Testis (tissue), 2 donors: ENCODE measurements at regions not wholly inside any gene's neighbourhood (a gene's known extent, or its start where the extent isn't known, plus 50 kb on each side); places are given as distances from the start of the nearest gene placed in this dataset.
"Not testable (repeated sequence)": the region's sequence is repeated elsewhere in the genome, so short reads cannot be mapped to it uniquely, and the experiment has no call there.

Source experiments
- DNase-seq: peaks from one replicate; pipeline ENCODE4 v3.0.0-alpha.2; 2019
- H3K27ac ChIP-seq, 2 donors: fragments of 200-600 bp; sonication (generic); one replicate each; pipeline ENCODE4 v1.5.1; 2019
- H3K27me3 ChIP-seq: fragments of 200-600 bp; sonication (generic); one replicate; pipeline ENCODE4 v1.5.1; 2019
- H3K36me3 ChIP-seq: fragments of 200-600 bp; sonication (generic); one replicate; pipeline ENCODE4 v1.5.1; 2017; ENCODE audit warnings: low read depth; ENCODE audit errors: missing control alignments
- H3K4me1 ChIP-seq: fragments of 200-600 bp; sonication (generic); one replicate; pipeline ENCODE4 v1.5.1; 2019
- H3K4me3 ChIP-seq, 2 donors: fragments of 200-600 bp; sonication (generic); one replicate each; pipeline ENCODE4 v1.5.1; 2017 to 2019
- H3K9me3 ChIP-seq: fragments of 200-600 bp; sonication (generic); one replicate; pipeline ENCODE4 v1.5.1; 2017
- POLR2A ChIP-seq: fragments of 450-650 bp; IDR thresholded peaks from one replicate; pipeline ENCODE4 v1.6.1; 2017; ENCODE audit warnings: antibody characterized with exemption, mild to moderate bottlenecking, moderate library complexity
- WGBS, 2 donors: methylation state at CpG; one replicate each; pipeline ENCODE4 v1.1.5; 2018; 5-methylcytosine and 5-hydroxymethylcytosine counted together
- intact Hi-C: fragments of 100-400 bp; cut with DNase I; formaldehyde crosslinking; loops from one replicate; pipeline ENCODE4 v1.15.1; 2023; ENCODE audit warnings: low total_unique reads
- TF ChIP-seq, protein P1 (sequence below), 3 experiments: fragments of 450-650 bp in 2 of 3; fragments of 200-600 bp in 1 of 3; sonication (generic) in 1 of 3; IDR thresholded peaks; one replicate each; pipeline ENCODE4 v1.5.1; 2016 to 2019; ENCODE audit warnings: antibody characterized with exemption in 3 of 3, mild to moderate bottlenecking in 2 of 3, moderate library complexity in 1 of 3

DNA sequence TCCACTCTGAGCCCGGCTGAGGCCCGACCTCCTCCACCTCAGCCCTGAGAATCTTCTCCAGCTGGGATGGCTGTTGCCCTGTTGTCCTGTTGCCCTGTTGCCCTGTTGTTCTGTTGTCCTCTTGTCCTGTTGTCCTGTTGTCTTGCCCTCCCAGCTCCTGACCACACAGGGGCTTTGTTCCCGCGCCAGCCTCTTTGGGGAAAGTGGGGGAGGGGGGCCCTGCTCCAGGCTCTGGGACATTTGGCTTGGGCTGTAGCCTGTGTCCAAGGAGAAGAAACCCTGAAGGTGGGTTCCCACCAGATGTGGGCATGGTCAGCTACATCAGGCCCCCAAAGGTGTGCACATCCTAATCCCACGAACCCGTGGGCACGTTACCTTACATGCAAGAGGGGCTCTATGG, 113.5 kb upstream of the FAM20C start:
- H3K4me1 ChIP-seq, H3K27ac ChIP-seq, H3K36me3 ChIP-seq, intact Hi-C loops, DNase-seq, H3K4me3 ChIP-seq, H3K27me3 ChIP-seq, H3K9me3 ChIP-seq: not testable (repeated sequence)
- WGBS, 2 donors: 75 to 90% methylated on average over 4 to 7 of the region's 7 CpGs

DNA sequence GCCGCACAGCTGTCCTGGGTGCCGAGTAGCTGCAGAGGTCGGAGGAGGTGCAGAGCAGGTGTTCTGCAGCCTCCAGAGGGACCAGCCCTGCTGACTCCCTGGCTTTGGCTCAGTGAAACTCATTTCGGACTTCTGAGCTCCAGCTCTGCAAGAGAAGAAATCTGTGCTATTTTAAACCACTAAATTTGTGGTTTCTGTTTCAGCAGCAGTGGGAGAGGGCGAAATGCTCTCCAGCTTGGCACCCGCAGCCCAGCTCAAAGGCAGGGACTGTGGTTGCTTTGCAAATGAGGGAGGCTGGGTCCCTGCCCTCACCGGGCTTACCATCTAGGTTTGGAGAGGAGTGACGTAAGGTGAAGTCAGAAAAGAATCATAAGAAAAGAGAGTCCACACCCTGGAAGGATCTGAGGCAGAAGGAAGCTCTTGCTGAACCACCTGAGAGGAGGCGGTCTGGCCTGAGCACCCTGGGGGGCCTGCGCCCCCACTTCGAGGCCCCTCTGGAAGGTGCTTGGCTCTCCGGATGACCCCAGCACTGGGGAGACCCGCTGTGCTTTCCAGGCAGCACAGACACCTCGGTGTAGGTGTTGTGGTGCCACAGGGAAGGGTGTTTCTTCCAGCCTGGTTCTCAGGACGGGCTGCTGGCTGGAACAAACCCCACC, 112.8 kb upstream of the FAM20C start:
- whole genome bisulfite sequencing, 2 donors: 76 to 83% methylated on average over 5 to 10 of the region's 15 CpGs

DNA sequence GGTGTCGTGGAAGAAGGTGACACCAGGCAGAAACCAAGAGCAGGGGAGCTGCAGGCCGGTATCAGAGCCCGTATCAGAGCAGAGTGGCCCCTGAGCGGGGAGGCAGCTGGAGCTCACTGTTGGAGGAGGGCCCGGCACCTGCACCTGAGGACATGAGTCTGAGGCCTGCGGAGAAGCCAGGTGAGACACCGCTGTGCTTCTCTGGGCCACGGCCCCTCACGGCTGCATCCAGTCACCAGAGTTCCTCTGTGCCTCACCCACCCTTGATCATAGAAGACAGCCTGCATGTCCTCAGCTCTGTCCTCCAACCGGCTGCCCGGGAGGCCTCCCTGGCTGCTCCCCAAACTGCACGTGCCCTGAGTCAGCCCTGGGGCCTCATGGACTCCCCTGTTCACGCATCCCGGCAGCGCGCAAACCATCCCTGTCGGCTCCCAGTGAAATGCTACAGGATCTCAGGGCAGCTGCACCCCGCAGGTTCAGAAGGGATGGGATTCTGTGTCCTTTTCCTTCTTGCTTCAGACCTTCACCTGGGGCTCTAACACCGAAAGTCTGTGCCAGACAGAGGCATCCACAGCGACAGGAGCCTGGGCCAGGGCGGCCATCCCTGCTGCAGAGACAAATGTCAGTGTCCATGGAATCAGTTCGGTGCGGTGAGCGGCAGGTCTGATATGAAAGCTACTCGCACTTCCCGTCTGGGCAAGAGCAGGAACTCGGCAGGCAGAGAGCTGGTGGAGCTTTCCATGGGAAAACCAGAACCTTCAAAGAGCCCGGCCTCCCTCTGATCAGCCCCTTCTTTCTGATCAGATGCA, 111.9 kb upstream of the FAM20C start:
- Histone ChIP-seq H3K4me1 (no peaks in the 10 kb centered on the region), H3K27ac (no peak overlapping the region), H3K9me3 (no peaks in the 10 kb centered on the region), H3K27me3 (no peaks in the 10 kb centered on the region), H3K36me3 (no peaks in the 10 kb centered on the region), H3K4me3 (no peak overlapping the region)
- TF ChIP-seq POLR2A: no peak
- TF ChIP-seq, protein P1, sequence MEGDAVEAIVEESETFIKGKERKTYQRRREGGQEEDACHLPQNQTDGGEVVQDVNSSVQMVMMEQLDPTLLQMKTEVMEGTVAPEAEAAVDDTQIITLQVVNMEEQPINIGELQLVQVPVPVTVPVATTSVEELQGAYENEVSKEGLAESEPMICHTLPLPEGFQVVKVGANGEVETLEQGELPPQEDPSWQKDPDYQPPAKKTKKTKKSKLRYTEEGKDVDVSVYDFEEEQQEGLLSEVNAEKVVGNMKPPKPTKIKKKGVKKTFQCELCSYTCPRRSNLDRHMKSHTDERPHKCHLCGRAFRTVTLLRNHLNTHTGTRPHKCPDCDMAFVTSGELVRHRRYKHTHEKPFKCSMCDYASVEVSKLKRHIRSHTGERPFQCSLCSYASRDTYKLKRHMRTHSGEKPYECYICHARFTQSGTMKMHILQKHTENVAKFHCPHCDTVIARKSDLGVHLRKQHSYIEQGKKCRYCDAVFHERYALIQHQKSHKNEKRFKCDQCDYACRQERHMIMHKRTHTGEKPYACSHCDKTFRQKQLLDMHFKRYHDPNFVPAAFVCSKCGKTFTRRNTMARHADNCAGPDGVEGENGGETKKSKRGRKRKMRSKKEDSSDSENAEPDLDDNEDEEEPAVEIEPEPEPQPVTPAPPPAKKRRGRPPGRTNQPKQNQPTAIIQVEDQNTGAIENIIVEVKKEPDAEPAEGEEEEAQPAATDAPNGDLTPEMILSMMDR (IDR thresholded peaks at IDR 0.05): no peak
- intact Hi-C loops: no loop called here
- DNase-seq: peak; percentile 11
- WGBS, 2 donors: 92 to 94% methylated on average over 22 to 28 of the region's 28 CpGs

More for the DNA sequence above, 112.8 kb upstream of the FAM20C start:
- H3K27me3 ChIP-seq, H3K9me3 ChIP-seq, H3K4me1 ChIP-seq, H3K36me3 ChIP-seq, H3K4me3 ChIP-seq, DNase-seq, H3K27ac ChIP-seq, intact Hi-C loops: not testable (repeated sequence)

DNA sequence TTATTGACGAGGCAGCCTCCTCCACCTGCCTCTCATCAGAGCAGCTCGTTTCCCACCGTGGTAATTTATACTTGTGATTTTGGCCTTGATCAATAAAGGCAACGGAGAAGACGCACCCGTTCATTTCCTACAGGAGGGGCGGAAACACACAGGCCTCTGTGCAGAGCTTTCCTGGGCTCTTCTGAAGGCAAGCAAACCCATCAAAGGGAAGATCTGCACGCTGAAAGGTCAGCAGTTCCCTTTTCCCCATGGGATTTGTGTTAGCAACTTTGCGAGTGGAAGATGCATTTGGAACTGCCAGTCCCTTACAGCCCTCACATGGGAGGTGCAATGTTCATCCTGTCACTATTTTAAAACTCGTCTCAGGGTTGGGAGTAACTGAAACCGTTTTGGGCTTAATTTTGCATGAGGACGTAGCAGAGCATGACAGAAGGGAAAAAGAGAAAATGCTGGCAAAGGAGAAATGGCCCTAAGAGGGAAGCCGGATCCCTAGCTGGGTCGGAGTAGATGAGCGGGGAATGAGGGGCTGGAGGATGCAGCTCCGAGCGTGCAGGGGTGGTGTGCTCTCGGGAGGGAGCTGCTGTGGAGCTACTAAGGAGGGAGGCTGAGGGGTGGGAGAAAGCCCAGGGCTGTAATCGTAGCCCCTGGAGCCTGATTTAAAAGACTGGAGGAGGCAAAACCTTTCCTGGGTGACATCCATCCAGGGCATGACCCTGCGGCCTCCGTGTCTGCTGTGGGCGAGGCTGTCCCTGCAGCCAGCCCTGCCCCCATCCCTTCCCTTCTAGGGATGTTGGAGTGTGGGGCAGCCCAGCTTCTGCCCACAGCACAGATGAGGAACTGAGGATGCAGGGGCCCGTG, 111.1 kb upstream of the FAM20C start:
- Histone ChIP-seq H3K4me1 (no peaks in the 10 kb centered on the region), H3K36me3 (no peaks in the 10 kb centered on the region), H3K4me3 (no peak overlapping the region), H3K27me3 (no peaks in the 10 kb centered on the region), H3K27ac (no peak overlapping the region), H3K9me3 (no peaks in the 10 kb centered on the region)
- TF ChIP-seq POLR2A: no peak
- TF ChIP-seq, protein P1 (IDR thresholded peaks at IDR 0.05): no peak
- intact Hi-C loops: no loop called here
- 91 to 92% methylated on average over 21 to 23 of the region's 23 CpGs for WGBS, 2 donors
- DNase-seq: peak; percentile 6

DNA sequence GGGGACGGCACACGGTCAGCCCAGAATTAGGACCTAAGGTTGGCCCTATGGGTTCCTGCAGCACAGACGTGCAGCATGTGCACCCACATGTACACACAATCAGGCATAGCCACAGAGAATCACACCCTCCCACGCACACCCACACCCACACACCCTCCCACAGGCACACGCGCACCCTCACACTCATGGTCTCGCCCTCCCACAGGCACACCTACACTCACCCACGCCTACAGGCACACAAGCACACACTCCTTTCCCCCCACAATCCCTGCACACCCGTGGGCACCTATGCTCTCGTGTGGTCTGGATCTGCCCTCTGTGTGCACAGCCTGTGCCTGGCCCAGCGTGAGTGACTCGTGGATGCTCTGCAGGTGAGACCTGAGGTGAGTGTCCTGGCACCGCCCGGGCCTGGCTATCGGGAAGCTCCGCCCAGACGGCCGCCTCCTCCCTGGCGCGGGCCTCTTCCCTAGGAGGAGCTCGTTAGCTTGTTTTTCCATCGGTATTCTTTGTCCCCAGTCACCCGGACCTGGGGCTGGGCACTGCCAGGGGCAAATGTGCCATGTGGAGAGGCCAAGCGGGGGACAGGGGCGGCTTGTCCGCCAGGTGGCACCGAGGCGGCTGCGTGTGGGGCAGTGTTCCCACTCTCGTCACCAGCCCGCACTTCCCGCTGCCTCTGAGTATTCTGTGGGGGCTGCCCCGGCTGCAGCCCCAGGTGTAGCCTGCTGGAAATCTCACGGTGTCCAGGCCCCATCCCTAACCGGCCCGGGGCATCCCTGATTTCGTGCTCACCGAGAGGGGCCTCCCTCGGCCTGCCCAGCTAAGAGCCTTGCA, 110.2 kb upstream of the FAM20C start:
- H3K9me3 ChIP-seq: no peaks in the 10 kb centered on the region
- no peak for TF ChIP-seq POLR2A
- TF ChIP-seq, protein P1 (IDR thresholded peaks at IDR 0.05): no peak
- H3K36me3 ChIP-seq: no peaks in the 10 kb centered on the region
- DNase-seq: peak; percentile 15
- intact Hi-C loops: no loop called here
- no peak overlapping the region for H3K27ac ChIP-seq
- H3K27me3 ChIP-seq: no peaks in the 10 kb centered on the region
- H3K4me3 ChIP-seq: no peak overlapping the region
- WGBS, 2 donors: 78 to 84% methylated on average over 30 to 38 of the region's 39 CpGs
- H3K4me1 ChIP-seq: no peaks in the 10 kb centered on the region
